ENCODE measurements at regions not wholly inside any gene's neighbourhood (a gene's known extent, or its start where the extent isn't known, plus 50 kb on each side); places are given as distances from the start of the nearest gene placed in this dataset.

DNA sequence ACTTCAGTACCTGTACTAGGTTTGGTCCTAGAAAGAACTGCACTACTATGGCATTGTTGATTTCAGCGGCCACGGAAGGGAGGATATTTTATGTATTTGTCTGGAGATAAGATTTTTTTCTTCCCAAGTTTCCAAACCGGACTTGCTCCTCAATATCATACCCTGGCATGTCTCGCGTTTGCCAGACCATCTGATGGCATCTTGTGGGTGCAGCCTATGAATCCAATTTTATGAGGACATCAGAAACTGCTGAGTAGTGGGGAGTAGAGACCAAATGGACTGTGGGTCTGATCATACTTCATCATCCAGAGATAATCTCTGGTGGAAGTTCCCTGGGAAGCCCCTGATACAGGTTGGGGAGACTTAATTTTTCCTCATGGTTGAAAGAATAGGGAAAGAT, 716.1 kb upstream of the WWC1 start:
- TF ChIP-seq, protein P1, sequence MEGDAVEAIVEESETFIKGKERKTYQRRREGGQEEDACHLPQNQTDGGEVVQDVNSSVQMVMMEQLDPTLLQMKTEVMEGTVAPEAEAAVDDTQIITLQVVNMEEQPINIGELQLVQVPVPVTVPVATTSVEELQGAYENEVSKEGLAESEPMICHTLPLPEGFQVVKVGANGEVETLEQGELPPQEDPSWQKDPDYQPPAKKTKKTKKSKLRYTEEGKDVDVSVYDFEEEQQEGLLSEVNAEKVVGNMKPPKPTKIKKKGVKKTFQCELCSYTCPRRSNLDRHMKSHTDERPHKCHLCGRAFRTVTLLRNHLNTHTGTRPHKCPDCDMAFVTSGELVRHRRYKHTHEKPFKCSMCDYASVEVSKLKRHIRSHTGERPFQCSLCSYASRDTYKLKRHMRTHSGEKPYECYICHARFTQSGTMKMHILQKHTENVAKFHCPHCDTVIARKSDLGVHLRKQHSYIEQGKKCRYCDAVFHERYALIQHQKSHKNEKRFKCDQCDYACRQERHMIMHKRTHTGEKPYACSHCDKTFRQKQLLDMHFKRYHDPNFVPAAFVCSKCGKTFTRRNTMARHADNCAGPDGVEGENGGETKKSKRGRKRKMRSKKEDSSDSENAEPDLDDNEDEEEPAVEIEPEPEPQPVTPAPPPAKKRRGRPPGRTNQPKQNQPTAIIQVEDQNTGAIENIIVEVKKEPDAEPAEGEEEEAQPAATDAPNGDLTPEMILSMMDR (IDR thresholded peaks at IDR 0.05; ENCODE audit: low read depth, low read length) = no peak
- no peak for TF ChIP-seq POLR2A (IDR thresholded peaks at IDR 0.05; ENCODE audit: extremely low read depth, insufficient read length)
- TF ChIP-seq, protein P2, sequence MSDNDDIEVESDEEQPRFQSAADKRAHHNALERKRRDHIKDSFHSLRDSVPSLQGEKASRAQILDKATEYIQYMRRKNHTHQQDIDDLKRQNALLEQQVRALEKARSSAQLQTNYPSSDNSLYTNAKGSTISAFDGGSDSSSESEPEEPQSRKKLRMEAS (IDR thresholded peaks at IDR 0.05; ENCODE audit: low read depth, low read length) = no peak
- TF ChIP-seq MYC (IDR thresholded peaks at IDR 0.05; ENCODE audit: low read depth, low read length) = no peak

Measured in NB4 (cell line).